ENCODE measurements at regions not wholly inside any gene's neighbourhood (a gene's known extent, or its start where the extent isn't known, plus 50 kb on each side); places are given as distances from the start of the nearest gene placed in this dataset.

GRCh38 chr1:232296461-232296860 is 333.5 kb downstream of the SIPA1L2 start:
- no peak overlapping the region for H3K9ac ChIP-seq (ENCODE audit: low read length)
- no peak for DNase-seq
- TF ChIP-seq EZH2phosphoT487 (IDR thresholded peaks at IDR 0.05; ENCODE audit: low read length) (no peak), CTCF (IDR thresholded peaks at IDR 0.05; ENCODE audit: low read length) (no peak), EZH2 (optimal IDR thresholded peaks at IDR 0.05; ENCODE audit: low read depth, low read length) (no peak)
- no peaks in the 10 kb centered on the region for H3K9me2 ChIP-seq (replicated peaks; ENCODE audit: insufficient read depth, low read length)
- no peaks in the 10 kb centered on the region for H3K36me3 ChIP-seq (replicated peaks; ENCODE audit: insufficient read depth, low read length)
- H3K4me3 ChIP-seq (ENCODE audit: low read length): no peak overlapping the region
- H3K27me3 ChIP-seq (replicated peaks; ENCODE audit: insufficient read depth, low read length): no peaks in the 10 kb centered on the region
- H3K9me3 ChIP-seq (replicated peaks; ENCODE audit: insufficient read depth, low read length): no peaks in the 10 kb centered on the region
- H3K4me2 ChIP-seq (ENCODE audit: low read depth, low read length): no peak overlapping the region
- no peaks in the 10 kb centered on the region for H4K20me1 ChIP-seq (ENCODE audit: insufficient read depth, low read length)
- H3F3A ChIP-seq (ENCODE audit: insufficient read depth, low read length): no peaks in the 10 kb centered on the region
- no peaks in the 10 kb centered on the region for H3K4me1 ChIP-seq (ENCODE audit: low read length)
- H3K79me2 ChIP-seq (ENCODE audit: low read length): no peaks in the 10 kb centered on the region
- no peak overlapping the region for H2AFZ ChIP-seq (ENCODE audit: low read length)
- no peak overlapping the region for H3K27ac ChIP-seq (ENCODE audit: low read length)

DNA sequence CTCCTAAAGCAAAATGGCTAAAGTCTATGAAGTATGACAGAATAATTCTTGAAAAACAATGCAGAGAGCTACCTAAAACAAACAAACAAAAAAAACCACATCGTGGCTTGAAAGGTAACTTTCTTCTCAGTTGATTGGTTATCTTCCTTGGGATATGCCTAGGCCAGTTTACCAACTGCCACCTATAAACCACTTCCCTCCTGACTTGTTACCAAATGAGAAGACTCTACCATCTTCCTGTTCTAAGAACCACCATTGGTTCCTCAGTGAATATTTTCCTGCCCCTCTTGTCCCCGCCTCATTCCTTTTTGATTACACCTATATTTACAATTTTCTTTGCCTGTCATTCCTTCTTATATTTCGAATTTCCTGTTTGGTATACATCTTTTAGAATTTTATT is 336.6 kb downstream of the SIPA1L2 start:
- no peak for DNase-seq
- no peak for TF ChIP-seq EZH2 (optimal IDR thresholded peaks at IDR 0.05; ENCODE audit: low read depth, low read length)
- TF ChIP-seq EZH2phosphoT487 (IDR thresholded peaks at IDR 0.05; ENCODE audit: low read length): no peak
- TF ChIP-seq CTCF (IDR thresholded peaks at IDR 0.05; ENCODE audit: low read length): no peak
- Histone ChIP-seq H3K9me2 (replicated peaks; ENCODE audit: insufficient read depth, low read length) (no peaks in the 10 kb centered on the region), H3K27me3 (replicated peaks; ENCODE audit: insufficient read depth, low read length) (no peaks in the 10 kb centered on the region), H3K9me3 (replicated peaks; ENCODE audit: insufficient read depth, low read length) (no peaks in the 10 kb centered on the region), H3K4me3 (ENCODE audit: low read length) (no peak overlapping the region), H3K4me1 (ENCODE audit: low read length) (no peaks in the 10 kb centered on the region), H2AFZ (ENCODE audit: low read length) (no peak overlapping the region), H3F3A (ENCODE audit: insufficient read depth, low read length) (no peaks in the 10 kb centered on the region), H4K20me1 (ENCODE audit: insufficient read depth, low read length) (no peaks in the 10 kb centered on the region), H3K4me2 (ENCODE audit: low read depth, low read length) (no peak overlapping the region), H3K9ac (ENCODE audit: low read length) (no peak overlapping the region), H3K79me2 (ENCODE audit: low read length) (no peaks in the 10 kb centered on the region), H3K36me3 (replicated peaks; ENCODE audit: insufficient read depth, low read length) (no peaks in the 10 kb centered on the region), H3K27ac (ENCODE audit: low read length) (no peak overlapping the region)

DNA sequence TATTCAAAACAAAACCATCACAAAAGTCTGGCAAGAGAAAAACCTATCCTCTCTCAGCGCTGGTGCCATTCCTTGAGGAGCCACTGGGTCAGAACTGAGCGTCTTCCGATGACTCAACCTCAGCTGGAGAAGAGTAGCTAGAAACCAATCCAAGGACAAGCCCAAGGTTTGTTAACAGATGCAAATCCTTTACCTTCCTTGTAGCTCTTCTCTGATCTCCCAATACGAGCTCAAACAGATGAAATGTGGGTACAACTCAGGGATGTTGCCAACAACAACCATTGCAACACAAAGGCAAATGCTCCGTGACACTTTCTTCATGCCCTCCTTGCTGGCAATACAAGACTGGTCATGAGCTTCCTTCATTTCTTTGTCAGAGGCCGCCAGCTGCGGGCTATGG is 337.1 kb downstream of the SIPA1L2 start:
- Histone ChIP-seq H3K9me2 (replicated peaks; ENCODE audit: insufficient read depth, low read length) (no peaks in the 10 kb centered on the region), H3K4me1 (ENCODE audit: low read length) (no peaks in the 10 kb centered on the region), H3K9ac (ENCODE audit: low read length) (no peak overlapping the region), H3F3A (ENCODE audit: insufficient read depth, low read length) (no peaks in the 10 kb centered on the region), H3K9me3 (replicated peaks; ENCODE audit: insufficient read depth, low read length) (no peaks in the 10 kb centered on the region), H3K36me3 (replicated peaks; ENCODE audit: insufficient read depth, low read length) (no peaks in the 10 kb centered on the region), H3K4me3 (ENCODE audit: low read length) (no peak overlapping the region), H2AFZ (ENCODE audit: low read length) (no peak overlapping the region), H3K79me2 (ENCODE audit: low read length) (no peaks in the 10 kb centered on the region), H4K20me1 (ENCODE audit: insufficient read depth, low read length) (no peaks in the 10 kb centered on the region), H3K4me2 (ENCODE audit: low read depth, low read length) (no peak overlapping the region), H3K27ac (ENCODE audit: low read length) (no peak overlapping the region), H3K27me3 (replicated peaks; ENCODE audit: insufficient read depth, low read length) (no peaks in the 10 kb centered on the region)
- TF ChIP-seq EZH2 (optimal IDR thresholded peaks at IDR 0.05; ENCODE audit: low read depth, low read length) (no peak), EZH2phosphoT487 (IDR thresholded peaks at IDR 0.05; ENCODE audit: low read length) (no peak), CTCF (IDR thresholded peaks at IDR 0.05; ENCODE audit: low read length) (no peak)
- no peak for DNase-seq
